ENCODE measurements at regions not wholly inside any gene's neighbourhood (a gene's known extent, or its start where the extent isn't known, plus 50 kb on each side); places are given as distances from the start of the nearest gene placed in this dataset.

DNA sequence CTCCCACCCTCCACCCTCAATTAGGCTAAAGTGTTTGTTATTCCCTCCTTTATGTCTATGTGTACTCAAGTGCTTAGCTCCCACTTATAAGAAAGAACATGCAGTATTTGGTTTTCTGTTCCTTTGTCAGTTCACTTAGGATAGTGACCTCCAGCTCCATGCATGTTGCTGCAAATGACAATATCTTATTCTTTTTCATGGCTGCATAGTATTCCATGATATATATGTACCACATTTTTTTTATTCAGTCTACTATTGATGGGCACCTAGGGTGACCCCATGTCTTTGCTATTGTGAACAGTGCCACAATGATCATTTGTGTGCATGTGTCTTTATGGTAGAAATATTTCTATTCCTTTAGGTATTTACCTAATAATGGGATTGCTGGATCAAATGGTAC, 114.3 kb downstream of the DLEU7 start:
- DNase-seq (no peak), ATAC-seq (ENCODE audit: low read depth) (no peak)
- Histone ChIP-seq H3K4me1 (ENCODE audit: control insufficient read depth in 2 of 2, insufficient read depth in 2 of 2, low read length in 2 of 2) (peaks cover 25 to 30% of the 10 kb centered on the region in 2 donors), H3K9ac (ENCODE audit: low read length) (no peak overlapping the region), H3K4me2 (replicated peaks; ENCODE audit: low read depth, low read length, poor library complexity, severe bottlenecking) (no peak overlapping the region), H2AFZ (ENCODE audit: insufficient read depth, low read depth, low read length, poor library complexity, severe bottlenecking) (no peak overlapping the region), H3K79me2 (ENCODE audit: control insufficient read depth, insufficient read depth, low read length) (no peaks in the 10 kb centered on the region), H4K20me1 (ENCODE audit: control insufficient read depth, insufficient read depth, low read length, poor library complexity, severe bottlenecking) (no peaks in the 10 kb centered on the region), H3K27ac (ENCODE audit: low read length in 2 of 2) (no peak overlapping the region), H3K4me3 (ENCODE audit: control extremely low read depth in 1 of 5, extremely low read depth in 1 of 5, insufficient read depth in 1 of 5, low read depth in 2 of 5, low read length in 4 of 5) (no peak overlapping the region), H3K9me3 (ENCODE audit: control extremely low read depth in 1 of 3, control insufficient read depth in 2 of 3, insufficient read depth in 1 of 3, low read length in 2 of 3) (peaks cover 0 to 6% (median 3%) of the 10 kb centered on the region in 3 donors), H3K36me3 (replicated peaks in 1 of 2; ENCODE audit: control extremely low read depth in 1 of 2, control insufficient read depth in 1 of 2, extremely low read depth in 1 of 2, insufficient read depth in 2 of 2, low read length in 1 of 2) (no peaks in the 10 kb centered on the region), H3K27me3 (replicated peaks in 1 of 4; ENCODE audit: control extremely low read depth in 1 of 4, control insufficient read depth in 3 of 4, insufficient read depth in 4 of 4, low read length in 3 of 4) (no peaks in the 10 kb centered on the region)
- CTCF ChIA-PET: no interaction called here
- POLR2A ChIA-PET: no interaction called here
- no peak overlapping the region for H3K4me3 Mint-ChIP-seq
- no peak overlapping the region for H3K27ac Mint-ChIP-seq
- no peaks in the 10 kb centered on the region for H3K27me3 Mint-ChIP-seq
- peaks cover 29% of the 10 kb centered on the region for H3K4me1 Mint-ChIP-seq
- H3K9me3 Mint-ChIP-seq (ENCODE audit: insufficient read depth): no peaks in the 10 kb centered on the region
- TF ChIP-seq EZH2 (IDR thresholded peaks at IDR 0.05; ENCODE audit: borderline replicate concordance, insufficient read depth, low read depth, low read length, poor library complexity, severe bottlenecking): no peak
- TF ChIP-seq, protein P1, sequence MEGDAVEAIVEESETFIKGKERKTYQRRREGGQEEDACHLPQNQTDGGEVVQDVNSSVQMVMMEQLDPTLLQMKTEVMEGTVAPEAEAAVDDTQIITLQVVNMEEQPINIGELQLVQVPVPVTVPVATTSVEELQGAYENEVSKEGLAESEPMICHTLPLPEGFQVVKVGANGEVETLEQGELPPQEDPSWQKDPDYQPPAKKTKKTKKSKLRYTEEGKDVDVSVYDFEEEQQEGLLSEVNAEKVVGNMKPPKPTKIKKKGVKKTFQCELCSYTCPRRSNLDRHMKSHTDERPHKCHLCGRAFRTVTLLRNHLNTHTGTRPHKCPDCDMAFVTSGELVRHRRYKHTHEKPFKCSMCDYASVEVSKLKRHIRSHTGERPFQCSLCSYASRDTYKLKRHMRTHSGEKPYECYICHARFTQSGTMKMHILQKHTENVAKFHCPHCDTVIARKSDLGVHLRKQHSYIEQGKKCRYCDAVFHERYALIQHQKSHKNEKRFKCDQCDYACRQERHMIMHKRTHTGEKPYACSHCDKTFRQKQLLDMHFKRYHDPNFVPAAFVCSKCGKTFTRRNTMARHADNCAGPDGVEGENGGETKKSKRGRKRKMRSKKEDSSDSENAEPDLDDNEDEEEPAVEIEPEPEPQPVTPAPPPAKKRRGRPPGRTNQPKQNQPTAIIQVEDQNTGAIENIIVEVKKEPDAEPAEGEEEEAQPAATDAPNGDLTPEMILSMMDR (IDR thresholded peaks at IDR 0.05): no peak
- intact Hi-C loops (cut with micrococcal nuclease): no loop called here

DNA sequence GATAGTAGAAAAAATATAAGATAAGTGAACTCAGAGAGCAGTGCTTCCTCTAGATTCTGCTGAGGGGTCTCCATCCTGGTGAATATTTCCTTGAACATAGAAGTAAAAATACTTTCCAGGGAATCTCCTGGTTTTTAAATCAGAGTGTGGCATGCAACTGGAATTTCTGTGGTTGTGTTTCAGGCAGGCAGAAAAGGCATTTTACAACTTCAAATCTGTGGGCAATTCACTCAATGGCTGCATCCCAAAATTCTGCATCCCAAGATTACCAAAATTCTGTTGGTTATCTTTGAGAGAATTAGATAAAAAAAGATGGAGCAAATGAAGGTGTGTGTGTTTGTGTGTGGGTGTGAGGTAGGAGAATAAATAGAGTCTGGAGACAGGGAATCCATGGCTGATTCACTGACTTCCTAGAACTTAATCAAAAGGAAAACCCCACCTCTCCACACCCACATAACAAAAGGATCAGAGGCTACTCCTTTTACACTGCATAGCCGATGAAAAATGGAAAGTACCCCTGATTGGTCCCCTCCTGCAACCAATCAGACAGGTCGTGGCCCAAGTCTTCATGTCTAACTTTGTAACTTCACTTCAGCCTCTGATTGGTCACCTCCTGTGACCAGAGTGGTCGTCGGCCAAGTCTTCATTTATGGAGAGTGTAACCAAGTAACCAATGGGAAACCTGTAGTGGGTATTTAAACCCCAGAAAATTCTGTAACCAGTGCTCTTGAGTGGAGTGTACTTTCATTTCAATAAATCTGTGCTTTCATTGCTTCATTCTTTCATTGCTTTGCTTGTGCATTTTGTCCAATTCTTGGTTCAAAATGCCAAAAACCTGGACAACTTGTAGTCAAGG, 112.8 kb downstream of the DLEU7 start:
- WGBS (ENCODE audit: insufficient coverage): 80% methylated on average over 1 of the region's 4 CpGs
- Histone ChIP-seq H3K36me3 (replicated peaks in 1 of 2; ENCODE audit: control extremely low read depth in 1 of 2, control insufficient read depth in 1 of 2, extremely low read depth in 1 of 2, insufficient read depth in 2 of 2, low read length in 1 of 2) (no peaks in the 10 kb centered on the region), H3K4me1 (ENCODE audit: control insufficient read depth in 2 of 2, insufficient read depth in 2 of 2, low read length in 2 of 2) (peaks cover 16 to 19% of the 10 kb centered on the region in 2 donors), H3K4me3 (ENCODE audit: control extremely low read depth in 1 of 5, extremely low read depth in 1 of 5, insufficient read depth in 1 of 5, low read depth in 2 of 5, low read length in 4 of 5) (no peak overlapping the region), H4K20me1 (ENCODE audit: control insufficient read depth, insufficient read depth, low read length, poor library complexity, severe bottlenecking) (no peaks in the 10 kb centered on the region), H3K79me2 (ENCODE audit: control insufficient read depth, insufficient read depth, low read length) (no peaks in the 10 kb centered on the region), H3K27me3 (replicated peaks in 1 of 4; ENCODE audit: control extremely low read depth in 1 of 4, control insufficient read depth in 3 of 4, insufficient read depth in 4 of 4, low read length in 3 of 4) (no peaks in the 10 kb centered on the region), H3K9ac (ENCODE audit: low read length) (no peak overlapping the region), H2AFZ (ENCODE audit: insufficient read depth, low read depth, low read length, poor library complexity, severe bottlenecking) (no peak overlapping the region), H3K9me3 (ENCODE audit: control extremely low read depth in 1 of 3, control insufficient read depth in 2 of 3, insufficient read depth in 1 of 3, low read length in 2 of 3) (peaks cover 0 to 6% (median 3%) of the 10 kb centered on the region in 3 donors), H3K4me2 (replicated peaks; ENCODE audit: low read depth, low read length, poor library complexity, severe bottlenecking) (no peak overlapping the region), H3K27ac (ENCODE audit: low read length in 2 of 2) (no peak overlapping the region)
- CTCF ChIA-PET: no interaction called here
- peaks cover 19% of the 10 kb centered on the region for H3K4me1 Mint-ChIP-seq
- H3K4me3 Mint-ChIP-seq: no peak overlapping the region
- ATAC-seq (ENCODE audit: low read depth) (no peak), DNase-seq (no peak)
- TF ChIP-seq, protein P1 (IDR thresholded peaks at IDR 0.05): no peak
- no peak for TF ChIP-seq EZH2 (IDR thresholded peaks at IDR 0.05; ENCODE audit: borderline replicate concordance, insufficient read depth, low read depth, low read length, poor library complexity, severe bottlenecking)
- H3K27me3 Mint-ChIP-seq: no peaks in the 10 kb centered on the region
- H3K27ac Mint-ChIP-seq: no peak overlapping the region
- POLR2A ChIA-PET: no interaction called here
- intact Hi-C loops (cut with micrococcal nuclease): no loop called here
- no peaks in the 10 kb centered on the region for H3K9me3 Mint-ChIP-seq (ENCODE audit: insufficient read depth)
